HEK293T (cell line): ENCODE measurements at regions not wholly inside any gene's neighbourhood (a gene's known extent, or its start where the extent isn't known, plus 50 kb on each side); places are given as distances from the start of the nearest gene placed in this dataset.

ENCODE experiments used
- CTCF ChIA-PET: fragments of 350-600 bp; formaldehyde crosslinking; extraction: SDS; loops from one replicate; lab custom pipeline; 2021; ENCODE audit warnings: antibody characterized with exemption, inconsistent platforms; lab: Yijun Ruan, JAX
- POLR2A ChIA-PET: fragments of 350-600 bp; formaldehyde crosslinking; extraction: SDS; loops from one replicate; lab custom pipeline; 2020; ENCODE audit warnings: antibody characterized with exemption, inconsistent platforms; lab: Yijun Ruan, JAX
- DNase-seq: peaks from one replicate; pipeline ENCODE4 v3.0.0; 2012; ENCODE audit warnings: mixed read lengths; ENCODE audit errors: extremely low spot score
- ARNT ChIP-seq: fragments of 450-650 bp; IDR thresholded peaks from 2 replicates; pipeline ENCODE4 v1.6.1; 2017; ENCODE audit warnings: mild to moderate bottlenecking
- BHLHE40 ChIP-seq: fragments of 450-650 bp; IDR thresholded peaks from 2 replicates; pipeline ENCODE4 v1.6.1; 2016; ENCODE audit warnings: mild to moderate bottlenecking, moderate library complexity, borderline replicate concordance
- CTBP1 ChIP-seq: fragments of 450-650 bp; IDR thresholded peaks from 2 replicates; pipeline ENCODE4 v1.6.1; 2016; ENCODE audit warnings: borderline replicate concordance
- ELF4 ChIP-seq: fragments of 450-650 bp; IDR thresholded peaks from 2 replicates; pipeline ENCODE4 v1.6.1; 2017; ENCODE audit warnings: antibody characterized with exemption
- FOXA1 ChIP-seq: fragments of 450-650 bp; IDR thresholded peaks from 2 replicates; pipeline ENCODE4 v1.6.1; 2016; ENCODE audit warnings: mild to moderate bottlenecking
- FOXK2 ChIP-seq: fragments of 450-650 bp; IDR thresholded peaks from 2 replicates; pipeline ENCODE4 v1.6.1; 2016; ENCODE audit warnings: mild to moderate bottlenecking
- FOXM1 ChIP-seq: fragments of 450-650 bp; IDR thresholded peaks from 2 replicates; pipeline ENCODE4 v1.6.1; 2017; ENCODE audit warnings: mild to moderate bottlenecking, borderline replicate concordance
- HDGF ChIP-seq: fragments of 450-650 bp; IDR thresholded peaks from 2 replicates; pipeline ENCODE4 v1.6.1; 2017; ENCODE audit warnings: antibody characterized with exemption, borderline replicate concordance
- L3MBTL2 ChIP-seq: fragments of 450-650 bp; conservative IDR thresholded peaks from 2 replicates; pipeline ENCODE4 v1.6.1; 2016; ENCODE audit warnings: mild to moderate bottlenecking
- LEF1 ChIP-seq: fragments of 450-650 bp; IDR thresholded peaks from 2 replicates; pipeline ENCODE4 v1.6.1; 2017; ENCODE audit warnings: mild to moderate bottlenecking, borderline replicate concordance
- NFRKB ChIP-seq: fragments of 450-650 bp; IDR thresholded peaks from 2 replicates; pipeline ENCODE4 v1.6.1; 2016; ENCODE audit warnings: mild to moderate bottlenecking, moderate library complexity
- PKNOX1 ChIP-seq: fragments of 450-650 bp; IDR thresholded peaks from 2 replicates; pipeline ENCODE4 v1.6.1; 2016
- SP1 ChIP-seq: fragments of 450-650 bp; IDR thresholded peaks from 2 replicates; pipeline ENCODE4 v1.6.1; 2017
- SUZ12 ChIP-seq: fragments of 450-650 bp; IDR thresholded peaks from 2 replicates; pipeline ENCODE4 v1.6.1; 2016; ENCODE audit warnings: mild to moderate bottlenecking
- TARDBP ChIP-seq: fragments of 450-650 bp; IDR thresholded peaks from 2 replicates; pipeline ENCODE4 v1.6.1; 2016
- ZNF384 ChIP-seq: fragments of 450-650 bp; IDR thresholded peaks from 2 replicates; pipeline ENCODE4 v1.6.1; 2016

GRCh38 chr18:77187189-77187588 lies 54.6 kb upstream of the MBP start:
- ChIA-PET POLR2A (no interaction called here), CTCF (no interaction called here)
- no peak for TF ChIP-seq ELF4
- no peak for TF ChIP-seq SP1
- TF ChIP-seq HDGF, result no peak
- no peak for TF ChIP-seq TARDBP
- TF ChIP-seq CTBP1, result no peak
- no peak for TF ChIP-seq ARNT
- TF ChIP-seq SUZ12, result no peak
- no peak for TF ChIP-seq BHLHE40
- no peak for TF ChIP-seq L3MBTL2
- TF ChIP-seq FOXA1, result no peak
- TF ChIP-seq NFRKB, result no peak
- TF ChIP-seq PKNOX1, result no peak
- no peak for TF ChIP-seq ZNF384
- no peak for TF ChIP-seq FOXK2

GRCh38 chr18:77191071-77191751 lies 58.4 kb upstream of the GALR1 start:
- TF ChIP-seq SUZ12 (no peak), HDGF (no peak), TARDBP (no peak), FOXK2 (no peak), ARNT (no peak)
- CTCF ChIA-PET, result no interaction called here
- DNase-seq, result no peak
- POLR2A ChIA-PET, result no interaction called here

More at GRCh38 chr18:77187189-77187588, 54.6 kb upstream of the MBP start:
- DNase-seq, result no peak

- POLR2A ChIA-PET, result no interaction called here
- DNase-seq, result no peak
- CTCF ChIA-PET, result no interaction called here
- no peak for TF ChIP-seq NFRKB
- no peak for TF ChIP-seq SP1
- no peak for TF ChIP-seq FOXK2
These were observed 52.6 kb upstream of the GALR1 start for GRCh38 chr18:77197073-77197472.

- ChIA-PET POLR2A (no interaction called here), CTCF (no interaction called here)
- no peak for TF ChIP-seq ARNT
- TF ChIP-seq SUZ12, result no peak
- no peak for TF ChIP-seq PKNOX1
- DNase-seq, result no peak
These were observed 51.0 kb upstream of the GALR1 start for GRCh38 chr18:77198663-77199062.

- ChIA-PET POLR2A (no interaction called here), CTCF (interaction anchor here (0.7 kb wide), 1 partner anchor 95 kb away, joined by 4 read pairs; no protein-coding TSS in a partner anchor)
- no peak for DNase-seq
- TF ChIP-seq BHLHE40 (no peak), ELF4 (no peak), ZNF384 (no peak), NFRKB (no peak), LEF1 (no peak), PKNOX1 (no peak), FOXA1 (no peak), FOXM1 (no peak), HDGF (no peak), SP1 (no peak), TARDBP (no peak), FOXK2 (no peak), ARNT (no peak), L3MBTL2 (no peak), CTBP1 (no peak), SUZ12 (no peak)
These were observed 49.9 kb upstream of the GALR1 start for GRCh38 chr18:77199707-77200106.
